H4 (cell line): ENCODE measurements at regions not wholly inside any gene's neighbourhood (a gene's known extent, or its start where the extent isn't known, plus 50 kb on each side); places are given as distances from the start of the nearest gene placed in this dataset.

ENCODE experiments used
- DNase-seq: peaks from one replicate; pipeline ENCODE4 v3.0.0-alpha.2; 2015; ENCODE audit warnings: low spot score

GRCh38 chr6:113600551-113601339 lies 256.4 kb upstream of the MARCKS start:
- DNase-seq = no peak

GRCh38 chr6:113607821-113608545 lies 249.2 kb upstream of the MARCKS start:
- no peak for DNase-seq

- DNase-seq = no peak
Measured at GRCh38 chr6:113610377-113610988, 246.7 kb upstream of the MARCKS start.

GRCh38 chr6:113616701-113617274 lies 240.4 kb upstream of the MARCKS start:
- DNase-seq = no peak

- DNase-seq = no peak
Measured at GRCh38 chr6:113619077-113619476, 238.1 kb upstream of the MARCKS start.

- no peak for DNase-seq
Measured at GRCh38 chr6:113620386-113620785, 236.8 kb upstream of the MARCKS start.

GRCh38 chr6:113622254-113622653 lies 234.9 kb upstream of the MARCKS start:
- no peak for DNase-seq

- DNase-seq = no peak
Measured at GRCh38 chr6:113623129-113623528, 234.0 kb upstream of the MARCKS start.

- DNase-seq = no peak
Measured at GRCh38 chr6:113625850-113626249, 231.3 kb upstream of the MARCKS start.

GRCh38 chr6:113626475-113626874 lies 230.7 kb upstream of the MARCKS start:
- DNase-seq = no peak

- DNase-seq = no peak
Measured at GRCh38 chr6:113627480-113627879, 229.7 kb upstream of the MARCKS start.

- no peak for DNase-seq
Measured at GRCh38 chr6:113629256-113629655, 227.9 kb upstream of the MARCKS start.

- no peak for DNase-seq
Measured at GRCh38 chr6:113629975-113630737, 227.0 kb upstream of the MARCKS start.

GRCh38 chr6:113630738-113631535 lies 226.2 kb upstream of the MARCKS start:
- DNase-seq = no peak

GRCh38 chr6:113631666-113632065 lies 225.5 kb upstream of the MARCKS start:
- no peak for DNase-seq

GRCh38 chr6:113632220-113632864 lies 224.8 kb upstream of the MARCKS start:
- DNase-seq = peak; percentile 37

GRCh38 chr6:113633638-113634037 lies 223.5 kb upstream of the MARCKS start:
- no peak for DNase-seq

- no peak for DNase-seq
Measured at GRCh38 chr6:113634352-113635163, 222.6 kb upstream of the MARCKS start.

GRCh38 chr6:113635222-113635986 lies 221.7 kb upstream of the MARCKS start:
- DNase-seq = no peak
